HepG2 (cell line): ENCODE measurements at regions not wholly inside any gene's neighbourhood (a gene's known extent, or its start where the extent isn't known, plus 50 kb on each side); places are given as distances from the start of the nearest gene placed in this dataset.

Source experiments
- ATAC-seq: fragments of 200-7000 bp; cut with Tn5 transposase; 3 replicates; pipeline ENCODE4 v1.9.1; 2020; ENCODE audit warnings: mild to moderate bottlenecking, moderate library complexity
- BruUV-seq: library from RNA; stranded (reverse); fragments of 400-500 nt; replicated peaks from 2 replicates; lab custom pipeline; 2021; lab: Mats Ljungman, UMichigan
- CTCF ChIA-PET: fragments of 300-600 bp; formaldehyde crosslinking; extraction: SDS; loops from one replicate; lab custom pipeline; 2021; ENCODE audit warnings: low total read pairs, inconsistent platforms, low intra/inter-chr PET ratio; lab: Yijun Ruan, JAX
- POLR2A ChIA-PET: fragments of 350-600 bp; sonication (Branson Sonifier 250); formaldehyde crosslinking; loops from one replicate; lab custom pipeline; 2020; ENCODE audit warnings: antibody characterized with exemption, inconsistent platforms; lab: Yijun Ruan, JAX
- DNase-seq: peaks from one replicate; pipeline ENCODE4 v3.0.0-alpha.2; 2015; ENCODE audit warnings: low spot score
- FAIRE-seq: peaks from 3 replicates; lab custom pipeline; 2011; peaks lifted over from hg19 to GRCh38; lab: Jason Lieb, UNC
- H2AFZ ChIP-seq: one replicate; pipeline ENCODE4 v1.6.1; 2011; ENCODE audit warnings: low read length, inconsistent platforms
- H3K27ac ChIP-seq: fragments of 300-600 bp; 3 replicates; pipeline ENCODE4 v1.8.0; 2011; ENCODE audit warnings: mixed run types, mild to moderate bottlenecking, mixed read lengths, low read length, inconsistent platforms; ENCODE audit not compliant: insufficient read depth; ENCODE audit errors: extremely low read length
- H3K27me3 ChIP-seq, 2 experiments: fragments of 200-600 bp in 1 of 2; 2 replicates in 1 of 2; 3 replicates in 1 of 2; pipeline versions ENCODE4 v1.6.0 to v1.8.0; 2011; ENCODE audit warnings: low read length in 2 of 2, mild to moderate bottlenecking in 2 of 2, moderate library complexity in 2 of 2, inconsistent platforms in 1 of 2; ENCODE audit not compliant: insufficient read depth in 2 of 2, control insufficient read depth in 1 of 2
- H3K36me3 ChIP-seq, 2 experiments: fragments of 200-600 bp in 1 of 2; replicated peaks in 1 of 2; 2 replicates in 1 of 2; 3 replicates in 1 of 2; pipeline versions ENCODE4 v1.5.1 to v1.8.0; 2011; ENCODE audit warnings: low read length in 2 of 2, inconsistent platforms in 1 of 2; ENCODE audit not compliant: insufficient read depth in 2 of 2, control insufficient read depth in 1 of 2
- H3K4me1 ChIP-seq: 2 replicates; pipeline ENCODE4 v1.5.1; 2012; ENCODE audit warnings: low read length, inconsistent platforms; ENCODE audit not compliant: insufficient read depth
- H3K4me2 ChIP-seq: 2 replicates; pipeline ENCODE4 v1.6.0; 2011; ENCODE audit warnings: low read depth, low read length, inconsistent platforms
- H3K4me3 ChIP-seq, 3 experiments: fragments of 200-600 bp in 1 of 3; sonication (generic), shearing (Covaris generic) in 1 of 3; replicated peaks in 1 of 3; 2 replicates each; pipeline ENCODE4 v1.5.1; 2011 to 2016; ENCODE audit warnings: low read length in 3 of 3, inconsistent platforms in 2 of 3, low read depth in 2 of 3, mild to moderate bottlenecking in 2 of 3, control low read depth in 1 of 3, mixed read lengths in 1 of 3; ENCODE audit not compliant: insufficient read depth in 1 of 3
- H3K79me2 ChIP-seq: one replicate; pipeline ENCODE4 v1.6.1; 2011; ENCODE audit warnings: low read length, inconsistent platforms; ENCODE audit not compliant: insufficient read depth
- H3K9ac ChIP-seq: 2 replicates; pipeline ENCODE4 v1.6.0; 2011; ENCODE audit warnings: mild to moderate bottlenecking, low read depth, low read length, inconsistent platforms; ENCODE audit not compliant: insufficient read depth
- H3K9me3 ChIP-seq: 2 replicates; pipeline ENCODE4 v1.5.1; 2012; ENCODE audit warnings: mild to moderate bottlenecking, low read length
- H4K20me1 ChIP-seq: 2 replicates; pipeline ENCODE4 v1.6.0; 2011; ENCODE audit warnings: inconsistent platforms, mild to moderate bottlenecking, low read length, moderate library complexity; ENCODE audit not compliant: insufficient read depth
- CENPBD1 ChIP-seq: sonication (generic); formaldehyde crosslinking; IDR thresholded peaks from 2 replicates; pipeline ENCODE4 v1.8.0; 2022; ENCODE audit warnings: missing genetic modification reagents, low read depth, mild to moderate bottlenecking, borderline replicate concordance
- CHD2 ChIP-seq: IDR thresholded peaks from 2 replicates; pipeline ENCODE4 v1.6.1; 2011; ENCODE audit warnings: low read depth, low read length, improper control_type of control experiment
- FOSL2 ChIP-seq: sonication (generic); formaldehyde crosslinking; IDR thresholded peaks from 2 replicates; pipeline ENCODE4 v1.4.0; 2020; ENCODE audit warnings: missing genetic modification reagents
- JUN ChIP-seq: sonication (generic); formaldehyde crosslinking; IDR thresholded peaks from 2 replicates; pipeline ENCODE4 v1.4.0; 2020; ENCODE audit warnings: mild to moderate bottlenecking, missing genetic modification reagents
- LCORL ChIP-seq, 2 experiments: fragments of 450-650 bp in 1 of 2; sonication (generic) in 1 of 2; formaldehyde crosslinking in 1 of 2; IDR thresholded peaks; 2 replicates each; pipeline versions ENCODE4 v1.5.0 to v1.6.1; 2017 to 2020; ENCODE audit warnings: antibody characterized with exemption in 1 of 2, missing genetic modification reagents in 1 of 2
- MXD4 ChIP-seq: IDR thresholded peaks from 2 replicates; pipeline ENCODE4 v1.6.1; 2016; ENCODE audit warnings: mild to moderate bottlenecking, missing biosample characterization, missing genetic modification reagents
- PATZ1 ChIP-seq: sonication (generic); formaldehyde crosslinking; IDR thresholded peaks from 2 replicates; pipeline ENCODE4 v1.4.0; 2020; ENCODE audit warnings: missing genetic modification reagents
- SMAD1 ChIP-seq: sonication (generic); formaldehyde crosslinking; IDR thresholded peaks from 2 replicates; pipeline ENCODE4 v1.4.0; 2020; ENCODE audit warnings: missing genetic modification reagents, low read depth, mild to moderate bottlenecking, borderline replicate concordance
- SP1 ChIP-seq, 2 experiments: fragments of 450-650 bp in 1 of 2; sonication (generic) in 1 of 2; formaldehyde crosslinking in 1 of 2; IDR thresholded peaks; 2 replicates each; pipeline versions ENCODE4 v1.4.0 to v1.6.1; 2016 to 2020; ENCODE audit warnings: missing genetic modification reagents in 1 of 2
- SRSF4 ChIP-seq: fragments of 200-400 bp; formaldehyde crosslinking; IDR thresholded peaks from one replicate; pipeline ENCODE4 v1.6.1; 2018; ENCODE audit warnings: mild to moderate bottlenecking, low read depth, low read length, moderate library complexity; ENCODE audit not compliant: poor library complexity, severe bottlenecking
- ZBTB10 ChIP-seq: sonication (generic); formaldehyde crosslinking; IDR thresholded peaks from 2 replicates; pipeline ENCODE4 v1.4.0; 2020; ENCODE audit warnings: missing genetic modification reagents, borderline replicate concordance
- ZHX1 ChIP-seq: sonication (generic); formaldehyde crosslinking; IDR thresholded peaks from 2 replicates; pipeline ENCODE4 v1.8.1; 2022; ENCODE audit warnings: low read depth, mild to moderate bottlenecking, missing genetic modification reagents
- ZNF205 ChIP-seq: IDR thresholded peaks from 2 replicates; pipeline ENCODE4 v1.6.1; 2018; ENCODE audit warnings: missing biosample characterization, missing genetic modification reagents
- ZNF224 ChIP-seq: sonication (generic); formaldehyde crosslinking; IDR thresholded peaks from 2 replicates; pipeline ENCODE4 v1.5.0; 2020; ENCODE audit warnings: mild to moderate bottlenecking, missing genetic modification reagents
- ZNF282 ChIP-seq: fragments of 450-650 bp; IDR thresholded peaks from 2 replicates; pipeline ENCODE4 v1.6.1; 2018; ENCODE audit not compliant: partially characterized antibody
- ZNF749 ChIP-seq: sonication (generic); formaldehyde crosslinking; IDR thresholded peaks from 2 replicates; pipeline ENCODE4 v1.8.0; 2022; ENCODE audit warnings: mild to moderate bottlenecking, missing genetic modification reagents, moderate library complexity, borderline replicate concordance
- WGBS: methylation state at CpG from one replicate; pipeline ENCODE4 v1.1.6; 2017; ENCODE audit warnings: low lambda C conversion rate; 5-methylcytosine and 5-hydroxymethylcytosine counted together
- in situ Hi-C: cut with HindIII; loops from 2 replicates; pipeline ENCODE4 v1.10.0; 2017; ENCODE audit warnings: low pct_unique_long_range_greater_than_20kb; ENCODE audit not compliant: extremely low pct_ligation_motif_present
- intact Hi-C: fragments of 100-400 bp; cut with micrococcal nuclease; formaldehyde crosslinking; loops from one replicate; pipeline ENCODE4 v1.10.0; 2022; ENCODE audit not compliant: unreplicated experiment

GRCh38 chr15:67941648-67942310, 101.9 kb upstream of the RNU6-1 start:
- Histone ChIP-seq H3K9ac (no peak overlapping the region), H3K36me3 (no peaks in the 10 kb centered on the region), H4K20me1 (no peaks in the 10 kb centered on the region), H3K9me3 (no peaks in the 10 kb centered on the region), H3K4me2 (no peak overlapping the region), H3K27ac (no peak overlapping the region), H3K27me3 (no peaks in the 10 kb centered on the region; a peak in 1 of 5 replicates), H3K4me1 (peaks cover 72% of the 10 kb centered on the region), H2AFZ (no peak overlapping the region), H3K79me2 (peaks cover 4% of the 10 kb centered on the region), H3K4me3 (no peak overlapping the region)
- no TSS peak for BruUV-seq
- peak; percentile 58 for ATAC-seq
- FAIRE-seq: peak; percentile 85
- in situ Hi-C loops: no loop called here
- ChIA-PET POLR2A (interaction anchor here (1.1 kb wide), 1 partner anchor 26 kb away, joined by 4 read pairs; no protein-coding TSS in a partner anchor), CTCF (no interaction called here)
- WGBS: 32% methylated on average over 3 of the region's 3 CpGs
- intact Hi-C loops: no loop called here
- peak; percentile 72 for DNase-seq
- peak; percentile 95 for TF ChIP-seq JUN
- peak; percentile 91 for TF ChIP-seq FOSL2 (CRISPR knock-in tag)
- no peak for TF ChIP-seq SRSF4
- no peak for TF ChIP-seq MXD4
- TF ChIP-seq LCORL (IDR thresholded peaks at IDR 0.05): no peak
- 0 out of 2 replicates have a peak, but pooled peaks have one; percentile 30 for TF ChIP-seq LCORL (CRISPR knock-in tag; IDR thresholded peaks at IDR 0.05)
- no peak for TF ChIP-seq ZHX1
- TF ChIP-seq ZBTB10 (CRISPR knock-in tag): no peak
- no peak for TF ChIP-seq ZNF282
- TF ChIP-seq ZNF224 (CRISPR knock-in tag): no peak
- TF ChIP-seq SP1 (IDR thresholded peaks at IDR 0.05): no peak
- no peak for TF ChIP-seq SP1 (CRISPR knock-in tag; IDR thresholded peaks at IDR 0.05)
- peak; percentile 94 for TF ChIP-seq PATZ1 (CRISPR knock-in tag)
- TF ChIP-seq SMAD1 (CRISPR knock-in tag): no peak
- TF ChIP-seq ZNF205 (CRISPR knock-in tag): no peak
- no peak for TF ChIP-seq CENPBD1
- TF ChIP-seq ZNF749 (CRISPR knock-in tag): no peak
- TF ChIP-seq CHD2: no peak
